ENCODE measurements at regions not wholly inside any gene's neighbourhood (a gene's known extent, or its start where the extent isn't known, plus 50 kb on each side); places are given as distances from the start of the nearest gene placed in this dataset.
A peak's percentile ranks its signal among the peaks of the same experiment; 100 is the strongest.
"Not testable (repeated sequence)": the region's sequence is repeated elsewhere in the genome, so short reads cannot be mapped to it uniquely, and the experiment has no call there.

GRCh38 chr14:106491851-106492250, 965.5 kb downstream of the TMEM121 start:
- no peak for DNase-seq (ENCODE audit: low read depth in 2 of 3, low spot score in 1 of 3)

DNA sequence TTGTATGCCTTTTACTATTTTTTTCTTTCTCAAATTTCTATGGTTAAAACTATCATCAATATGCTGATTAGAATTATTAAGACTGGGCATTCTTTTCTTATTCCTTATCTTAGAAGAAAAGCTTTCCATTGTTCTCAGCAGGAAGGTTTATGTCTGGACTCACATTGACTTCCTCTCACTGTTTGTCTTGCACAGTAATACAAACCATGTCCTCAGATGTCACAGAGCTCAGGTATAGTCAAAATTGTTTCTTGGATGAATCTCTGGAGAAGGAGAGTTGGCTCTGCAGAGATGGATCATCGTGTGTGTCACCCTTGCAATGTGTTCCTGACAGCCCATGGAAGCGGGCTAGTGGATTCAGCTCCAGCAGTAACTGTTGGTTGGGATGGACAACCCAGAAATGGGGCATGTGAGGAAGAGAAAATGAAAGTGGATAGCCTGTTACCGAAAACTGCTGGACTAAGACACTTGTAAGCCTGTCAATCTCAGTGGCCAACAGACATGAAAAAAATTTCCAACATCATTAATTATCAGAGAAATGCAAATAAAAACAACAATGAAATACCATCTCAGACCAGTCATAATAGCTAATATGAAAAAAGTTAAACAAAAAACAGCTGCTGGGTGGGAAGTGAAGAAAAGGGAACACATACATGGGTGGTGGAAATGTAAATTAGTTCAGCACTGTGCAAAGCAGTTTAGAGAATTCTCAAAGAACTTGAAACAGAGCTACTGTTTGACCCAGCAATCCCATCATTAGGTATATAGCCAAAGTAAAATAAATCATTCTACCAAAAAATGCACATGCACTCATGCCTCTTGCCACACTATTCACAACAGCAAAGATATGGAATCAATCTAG, 967.8 kb downstream of the TMEM121 start:
- DNase-seq (ENCODE audit: low read depth in 2 of 3, low spot score in 1 of 3): no peak

DNA sequence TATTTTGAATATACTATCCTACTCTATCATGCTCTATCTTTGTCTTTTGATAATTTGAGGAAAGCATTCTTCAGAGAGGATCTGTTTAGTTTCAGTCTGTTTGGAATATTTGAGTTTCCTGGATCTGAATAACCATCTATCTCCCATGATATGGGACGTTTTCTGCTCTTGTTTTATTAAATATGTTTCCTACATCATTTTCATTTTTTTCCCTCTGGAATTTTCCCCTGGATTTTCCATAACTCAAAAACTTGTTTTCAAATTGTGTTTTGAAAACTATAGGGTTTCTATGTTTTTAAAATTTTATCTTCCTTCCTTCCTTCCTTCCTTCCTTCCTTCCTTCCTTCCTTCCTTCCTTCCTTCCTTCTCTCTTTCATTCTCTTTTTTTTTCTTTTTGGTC, 974.2 kb downstream of the TMEM121 start:
- no peak for DNase-seq (ENCODE audit: low read depth in 2 of 3, low spot score in 1 of 3)

DNA sequence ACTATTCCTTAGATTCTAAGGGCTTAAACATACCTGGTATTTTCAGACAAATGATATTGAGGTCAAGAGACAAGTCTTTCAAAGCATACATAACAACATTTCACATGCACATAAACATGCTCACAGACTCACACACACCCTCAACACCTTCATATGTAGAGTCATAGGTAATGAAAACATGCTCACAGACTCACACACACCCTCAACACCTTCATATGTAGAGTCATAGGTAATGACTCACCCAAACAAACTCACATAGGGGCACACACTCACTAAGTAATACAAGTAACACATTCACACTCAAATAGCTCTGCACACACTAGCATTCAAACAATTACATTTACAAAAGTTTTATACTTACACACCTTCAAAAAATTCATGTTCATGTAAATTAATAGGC, 975.5 kb downstream of the TMEM121 start:
- no peak for DNase-seq (ENCODE audit: low read depth in 2 of 3, low spot score in 1 of 3)

DNA sequence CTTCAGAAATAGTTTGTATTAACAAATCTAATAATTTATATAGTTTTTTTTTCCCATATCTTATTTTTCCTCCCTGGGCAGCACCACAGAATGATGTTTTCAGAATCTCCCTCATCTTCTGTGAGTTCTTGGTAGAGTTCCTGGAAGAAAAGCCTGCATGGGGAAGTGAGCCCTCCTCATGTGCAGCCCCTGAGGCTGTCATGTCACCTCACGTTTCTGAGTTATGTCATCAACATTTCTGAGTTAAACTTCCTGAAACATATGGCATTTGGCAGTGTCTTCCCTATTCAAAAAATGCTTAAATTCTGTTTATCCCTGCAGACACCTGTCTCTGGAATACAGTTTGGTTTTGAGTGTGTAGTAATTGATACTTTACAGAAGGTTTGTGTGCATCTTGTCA, 979.0 kb downstream of the TMEM121 start:
- no peak for DNase-seq (ENCODE audit: low read depth in 2 of 3, low spot score in 1 of 3)

DNA sequence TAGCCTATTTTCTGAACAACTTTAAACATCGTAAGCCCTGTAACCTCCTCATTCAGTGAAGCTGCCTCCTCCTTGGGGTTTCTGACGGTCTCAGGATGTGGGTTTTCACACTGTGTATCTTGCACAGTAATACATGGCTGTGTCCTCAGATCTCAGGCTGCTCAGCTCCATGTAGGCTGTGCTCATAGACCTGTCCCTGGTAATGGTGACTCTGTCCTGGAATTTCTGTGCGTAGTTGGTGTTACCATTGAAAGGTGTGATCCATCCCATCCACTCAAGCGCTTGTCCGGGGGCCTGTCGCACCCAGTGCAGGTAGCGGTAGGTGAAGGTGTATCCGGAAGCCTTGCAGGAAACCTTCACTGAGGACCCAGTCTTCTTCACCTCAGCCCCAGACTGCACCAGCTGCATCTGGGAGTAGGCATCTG, 980.5 kb downstream of the TMEM121 start:
- DNase-seq (ENCODE audit: low read depth in 2 of 3, low spot score in 1 of 3): peak in 2 of 3 donors; percentile 41 to 47

GRCh38 chr14:106507354-106507753, 981.0 kb downstream of the TMEM121 start:
- no peak for DNase-seq (ENCODE audit: low read depth in 2 of 3, low spot score in 1 of 3)

GRCh38 chr14:106508216-106508615, 981.8 kb downstream of the TMEM121 start:
- DNase-seq (ENCODE audit: low read depth in 2 of 3, low spot score in 1 of 3): no peak

DNA sequence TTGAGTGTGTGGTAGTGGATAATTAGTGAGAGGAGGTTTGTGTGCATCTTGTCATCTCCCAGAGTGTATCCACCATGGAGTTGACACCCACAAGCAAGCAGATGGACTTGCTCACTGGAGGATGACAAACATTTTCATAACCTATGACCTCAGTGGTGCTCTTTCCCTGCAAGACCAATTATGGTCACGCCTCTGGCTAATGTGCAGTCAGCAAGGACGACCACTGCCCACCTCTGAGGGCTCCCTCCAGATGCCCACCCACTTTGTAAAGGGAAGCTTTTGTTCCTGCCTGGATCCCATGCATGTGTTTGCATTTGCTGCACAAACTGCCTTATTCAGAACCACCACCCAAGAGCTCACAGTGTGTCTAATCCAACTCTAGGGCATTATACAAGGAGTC, 982.8 kb downstream of the TMEM121 start:
- no peak for DNase-seq (ENCODE audit: low read depth in 2 of 3, low spot score in 1 of 3)

GRCh38 chr14:106509807-106510206, 983.4 kb downstream of the TMEM121 start:
- DNase-seq (ENCODE audit: low read depth in 2 of 3, low spot score in 1 of 3): no peak

DNA sequence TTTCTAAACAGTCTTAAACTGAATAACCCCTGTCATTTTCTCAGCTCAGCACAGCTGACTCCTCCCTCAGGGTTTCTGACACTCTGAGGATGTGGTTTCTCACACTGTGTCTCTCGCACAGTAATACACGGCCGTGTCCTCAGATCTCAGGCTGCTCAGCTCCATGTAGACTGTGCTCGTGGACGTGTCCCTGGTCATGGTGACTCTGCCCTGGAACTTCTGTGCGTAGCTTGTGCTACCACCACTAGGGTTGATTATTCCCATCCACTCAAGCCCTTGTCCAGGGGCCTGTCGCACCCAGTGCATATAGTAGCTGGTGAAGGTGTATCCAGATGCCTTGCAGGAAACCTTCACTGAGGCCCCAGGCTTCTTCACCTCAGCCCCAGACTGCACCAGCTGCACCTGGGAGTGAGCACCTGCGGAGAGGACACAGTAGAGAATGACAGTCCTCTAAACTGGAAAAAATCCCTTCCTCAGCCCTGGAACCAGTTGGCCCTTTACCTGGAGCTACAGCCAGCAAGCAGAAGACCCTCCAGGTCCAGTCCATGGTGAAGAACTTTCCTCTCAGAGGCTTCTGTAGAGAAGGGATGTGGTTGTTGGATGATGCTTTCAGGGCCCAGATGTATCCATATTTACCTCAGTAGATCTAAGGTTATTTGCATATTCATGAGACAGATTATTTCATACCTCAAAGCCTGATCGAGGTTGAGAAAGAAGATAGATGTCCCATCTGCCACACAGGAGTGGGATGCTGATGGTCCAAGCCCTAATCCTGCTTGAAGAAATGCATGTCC, 984.8 kb downstream of the TMEM121 start:
- peak in 1 of 3 donors; percentile 44 for DNase-seq (ENCODE audit: low read depth in 2 of 3, low spot score in 1 of 3)

- no peak for DNase-seq (ENCODE audit: low read depth in 2 of 3, low spot score in 1 of 3)
Observed at GRCh38 chr14:106511800-106512198, 985.4 kb downstream of the TMEM121 start.

DNA sequence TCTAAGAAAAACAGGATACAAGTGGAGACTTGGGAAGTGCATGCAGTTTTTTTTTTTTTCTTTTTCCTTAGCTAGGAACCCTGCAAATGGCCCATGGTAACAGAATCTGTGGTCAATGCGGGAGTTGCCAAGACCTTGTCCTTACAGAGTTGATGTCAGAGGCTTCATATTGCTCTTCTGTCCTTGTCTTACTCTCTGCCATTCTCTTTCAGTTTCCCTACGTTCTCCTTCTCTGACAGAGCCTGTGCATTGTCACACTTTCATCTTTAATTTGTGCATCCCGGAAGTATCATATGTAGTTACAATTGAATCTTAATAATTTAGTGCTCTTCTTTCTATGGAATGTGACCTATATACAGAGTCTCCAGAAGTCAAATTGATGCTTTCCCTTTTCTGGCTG, 986.9 kb downstream of the TMEM121 start:
- no peak for DNase-seq (ENCODE audit: low read depth in 2 of 3, low spot score in 1 of 3)

DNA sequence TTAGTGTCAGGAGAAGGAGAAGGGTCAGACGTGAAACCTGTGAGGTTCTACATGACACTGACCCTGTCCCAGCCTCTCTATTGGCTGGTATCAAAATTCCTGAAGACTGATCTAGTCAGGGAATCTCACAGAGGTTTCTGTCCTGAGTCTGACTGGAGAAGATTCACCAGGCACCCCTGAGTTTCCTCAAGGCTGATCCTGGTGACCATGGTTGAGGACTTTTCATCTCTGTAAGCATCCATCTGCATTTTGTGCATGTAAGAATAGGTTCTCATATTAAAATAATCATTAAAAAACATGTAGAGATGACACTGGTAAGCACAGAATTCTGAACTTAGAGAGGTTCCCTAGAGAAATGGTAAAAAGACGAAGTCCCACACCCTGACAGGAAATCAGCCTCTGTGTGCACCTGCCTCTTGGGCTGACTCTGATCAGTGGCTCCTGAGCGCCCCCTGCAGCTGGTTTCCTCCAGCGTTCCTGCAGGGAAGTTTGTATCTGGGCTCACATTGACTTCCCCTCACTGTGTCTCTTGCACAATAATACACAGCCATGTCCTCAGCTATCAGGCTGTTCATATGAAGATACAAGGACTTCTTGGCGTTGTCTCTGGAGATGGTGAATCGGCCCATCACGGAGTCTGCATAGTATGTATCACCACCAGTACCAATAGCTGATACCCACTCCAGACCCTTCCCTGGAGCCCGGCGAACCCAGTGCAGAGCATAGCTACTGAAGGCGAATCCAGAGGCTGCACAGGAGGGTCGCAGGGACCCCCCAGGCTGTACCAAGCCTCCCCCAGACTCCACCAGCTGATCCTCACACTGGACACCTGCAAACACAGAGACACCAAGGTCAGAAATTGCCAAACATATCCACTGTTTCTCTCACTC, 991.9 kb downstream of the TMEM121 start:
- peak; percentile 69 to 88 (median 78) for DNase-seq (ENCODE audit: low read depth in 2 of 3, low spot score in 1 of 3)

- DNase-seq (ENCODE audit: low read depth in 2 of 3, low spot score in 1 of 3): not testable (repeated sequence)
Observed at GRCh38 chr14:106522118-106522517, 995.7 kb downstream of the TMEM121 start.

DNA sequence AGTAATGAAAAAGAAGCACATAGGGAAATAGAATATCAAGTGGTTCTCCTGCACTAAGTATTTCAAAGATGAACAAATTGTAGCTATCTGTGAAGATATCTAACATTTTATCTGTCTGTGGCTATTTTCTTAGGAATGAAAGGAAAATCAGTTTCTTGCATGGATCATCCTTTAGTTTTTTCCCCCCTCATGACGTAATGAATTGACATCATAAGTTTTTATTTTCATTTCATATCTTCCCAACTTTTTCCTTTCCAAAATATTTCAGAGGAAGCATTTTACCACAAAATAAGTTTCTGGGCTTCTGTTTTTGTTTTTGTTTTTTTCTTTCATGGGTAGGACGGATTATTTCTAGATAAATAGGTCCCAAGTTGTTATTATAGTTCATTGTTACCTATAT, 996.6 kb downstream of the TMEM121 start:
- DNase-seq (ENCODE audit: low read depth in 2 of 3, low spot score in 1 of 3): no peak

GRCh38 chr14:106528717-106529116, 1002.3 kb downstream of the TMEM121 start:
- DNase-seq (ENCODE audit: low read depth in 2 of 3, low spot score in 1 of 3): no peak

DNA sequence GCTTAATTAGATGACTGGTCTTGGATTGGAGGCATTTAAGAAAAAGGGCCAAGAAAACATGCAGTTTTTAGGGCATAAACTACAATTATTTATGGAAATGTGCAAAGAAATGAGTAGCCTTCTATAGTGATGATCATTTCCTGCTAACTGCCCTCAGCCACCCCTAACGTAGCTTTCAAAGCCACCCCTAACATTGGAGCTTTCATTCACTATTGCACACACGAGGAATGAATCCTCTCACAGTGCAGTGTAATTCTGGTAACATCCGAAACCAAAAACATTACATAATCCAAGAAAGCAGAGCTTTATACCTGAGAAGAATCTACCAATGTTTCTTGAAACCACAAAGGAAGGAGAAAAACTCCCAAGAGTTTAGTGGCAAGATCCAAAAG, 1003.6 kb downstream of the TMEM121 start:
- DNase-seq (ENCODE audit: low read depth in 2 of 3, low spot score in 1 of 3): no peak

- peak in 2 of 3 donors; percentile 16 to 35 for DNase-seq (ENCODE audit: low read depth in 2 of 3, low spot score in 1 of 3)
Observed at GRCh38 chr14:106530423-106531107, 1004.2 kb downstream of the TMEM121 start.

DNA sequence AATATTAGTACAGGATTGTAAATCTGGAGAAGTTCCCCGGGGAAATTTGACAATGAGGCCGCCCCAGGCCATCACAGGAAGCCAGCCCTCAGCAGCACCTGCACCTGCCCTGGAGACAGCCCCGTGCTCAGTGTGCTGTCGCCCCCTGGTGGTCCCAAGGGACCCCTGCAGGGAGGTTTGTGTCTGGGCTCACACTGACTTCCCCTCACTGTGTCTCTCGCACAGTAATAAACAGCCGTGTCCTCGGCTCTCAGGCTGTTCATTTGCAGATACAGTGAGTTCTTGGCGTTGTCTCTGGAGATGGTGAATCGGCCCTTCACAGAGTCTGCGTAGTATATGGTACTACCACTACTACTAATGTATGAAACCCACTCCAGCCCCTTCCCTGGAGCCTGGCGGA, 1011.2 kb downstream of the TMEM121 start:
- DNase-seq (ENCODE audit: low read depth in 2 of 3, low spot score in 1 of 3): not testable (repeated sequence)

- no peak for DNase-seq (ENCODE audit: low read depth in 2 of 3, low spot score in 1 of 3)
Observed at GRCh38 chr14:106538201-106538600, 1011.8 kb downstream of the TMEM121 start.

Data from stimulated activated CD4-positive, alpha-beta T cell treated with anti-CD3 and anti-CD28 coated beads, Interleukin-12 subunit alpha, Interleukin-12 subunit beta, amount 100 ng/mL, for 48 hours (primary cell).